Activated B cell treated with CpG ODN at 0.5 μM for 24 hours (primary cell): ENCODE measurements at regions not wholly inside any gene's neighbourhood (a gene's known extent, or its start where the extent isn't known, plus 50 kb on each side); places are given as distances from the start of the nearest gene placed in this dataset.

Experiments
- ATAC-seq: fragments of 200-7000 bp; cut with Tn5 transposase; one replicate; pipeline ENCODE4 v1.10.0; 2021; ENCODE audit warnings: low read depth, mild to moderate bottlenecking, moderate library complexity
- CTCF ChIA-PET: fragments of 350-600 bp; sonication (Branson Sonifier 250); formaldehyde crosslinking; loops from one replicate; lab custom pipeline; 2021; ENCODE audit warnings: antibody characterized with exemption; lab: Charles Lee
- POLR2A ChIA-PET: fragments of 350-600 bp; sonication (Branson Sonifier 250); formaldehyde crosslinking; loops from one replicate; lab custom pipeline; 2021; ENCODE audit warnings: antibody characterized with exemption; lab: Charles Lee
- DNase-seq: peaks from one replicate; pipeline ENCODE4 v3.0.0; 2022
- H3K27ac Mint-ChIP-seq: one replicate; pipeline ENCODE4 v1.8.0; 2020; ENCODE audit warnings: mixed read lengths
- H3K27me3 Mint-ChIP-seq: one replicate; pipeline ENCODE4 v1.8.0; 2021; ENCODE audit warnings: mixed read lengths
- H3K36me3 Mint-ChIP-seq: one replicate; pipeline ENCODE4 v1.8.0; 2021; ENCODE audit warnings: low read depth, mixed read lengths
- H3K4me1 Mint-ChIP-seq: one replicate; pipeline ENCODE4 v1.8.0; 2021; ENCODE audit warnings: mixed read lengths
- H3K4me3 Mint-ChIP-seq: one replicate; pipeline ENCODE4 v1.8.0; 2020; ENCODE audit warnings: mild to moderate bottlenecking, mixed read lengths
- H3K9me3 Mint-ChIP-seq: one replicate; pipeline ENCODE4 v1.8.0; 2020; ENCODE audit warnings: mixed read lengths
- intact Hi-C: fragments of 100-400 bp; cut with micrococcal nuclease; formaldehyde crosslinking; loops from one replicate; pipeline ENCODE4 v1.15.1; 2024
- TF ChIP-seq, protein P1 (sequence below): fragments of 200-600 bp; IDR thresholded peaks from one replicate; pipeline ENCODE4 v1.8.0; 2022; ENCODE audit warnings: antibody characterized with exemption, mild to moderate bottlenecking

DNA sequence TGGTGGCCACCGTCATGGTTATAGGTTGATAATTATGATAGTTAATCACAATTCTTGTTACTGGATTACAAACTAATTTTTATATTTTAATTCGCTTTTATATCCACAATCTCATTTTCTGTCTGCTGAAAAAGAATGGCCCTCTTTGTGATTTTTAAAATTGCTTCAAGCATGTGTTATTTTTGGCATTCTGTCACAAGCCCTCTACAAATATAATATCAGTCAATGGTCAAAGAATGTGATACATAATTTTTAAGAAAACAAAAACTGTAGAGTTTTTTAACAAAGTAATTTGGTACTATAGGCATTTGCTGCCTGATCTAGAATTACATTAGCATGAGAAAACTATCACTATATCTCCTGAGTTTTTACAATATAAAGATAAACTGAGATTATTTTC is 352.0 kb upstream of the TMTC1 start:
- Mint-ChIP-seq H3K27ac (no peak overlapping the region), H3K4me3 (no peak overlapping the region), H3K4me1 (no peaks in the 10 kb centered on the region), H3K36me3 (no peaks in the 10 kb centered on the region), H3K9me3 (peaks cover 12% of the 10 kb centered on the region), H3K27me3 (no peaks in the 10 kb centered on the region)
- ChIA-PET POLR2A (no interaction called here), CTCF (no interaction called here)
- no peak for ATAC-seq
- DNase-seq: no peak
- intact Hi-C loops: no loop called here
- TF ChIP-seq, protein P1, sequence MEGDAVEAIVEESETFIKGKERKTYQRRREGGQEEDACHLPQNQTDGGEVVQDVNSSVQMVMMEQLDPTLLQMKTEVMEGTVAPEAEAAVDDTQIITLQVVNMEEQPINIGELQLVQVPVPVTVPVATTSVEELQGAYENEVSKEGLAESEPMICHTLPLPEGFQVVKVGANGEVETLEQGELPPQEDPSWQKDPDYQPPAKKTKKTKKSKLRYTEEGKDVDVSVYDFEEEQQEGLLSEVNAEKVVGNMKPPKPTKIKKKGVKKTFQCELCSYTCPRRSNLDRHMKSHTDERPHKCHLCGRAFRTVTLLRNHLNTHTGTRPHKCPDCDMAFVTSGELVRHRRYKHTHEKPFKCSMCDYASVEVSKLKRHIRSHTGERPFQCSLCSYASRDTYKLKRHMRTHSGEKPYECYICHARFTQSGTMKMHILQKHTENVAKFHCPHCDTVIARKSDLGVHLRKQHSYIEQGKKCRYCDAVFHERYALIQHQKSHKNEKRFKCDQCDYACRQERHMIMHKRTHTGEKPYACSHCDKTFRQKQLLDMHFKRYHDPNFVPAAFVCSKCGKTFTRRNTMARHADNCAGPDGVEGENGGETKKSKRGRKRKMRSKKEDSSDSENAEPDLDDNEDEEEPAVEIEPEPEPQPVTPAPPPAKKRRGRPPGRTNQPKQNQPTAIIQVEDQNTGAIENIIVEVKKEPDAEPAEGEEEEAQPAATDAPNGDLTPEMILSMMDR: no peak

DNA sequence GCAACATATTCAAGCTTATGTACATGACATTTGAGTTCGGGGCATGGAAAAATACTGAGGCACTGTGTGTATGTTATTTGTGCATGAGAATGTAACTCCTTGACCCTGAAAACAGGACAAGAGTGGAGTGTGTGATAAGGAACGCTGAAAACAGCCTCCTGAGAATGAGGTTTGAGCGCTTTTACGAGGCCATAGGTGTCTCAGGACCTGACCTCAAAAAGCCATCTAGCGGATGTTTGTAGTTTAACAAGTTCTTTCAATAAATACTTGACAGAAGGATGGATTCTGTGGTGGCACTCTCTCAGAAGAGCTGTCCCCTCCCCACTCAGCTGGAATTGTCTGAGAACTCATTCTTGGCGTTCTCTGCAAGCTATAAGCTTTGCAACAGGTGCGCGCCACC is 350.5 kb upstream of the TMTC1 start:
- no peaks in the 10 kb centered on the region for H3K27me3 Mint-ChIP-seq
- intact Hi-C loops: no loop called here
- no peaks in the 10 kb centered on the region for H3K4me1 Mint-ChIP-seq
- H3K9me3 Mint-ChIP-seq: peaks cover 9% of the 10 kb centered on the region
- ChIA-PET POLR2A (no interaction called here), CTCF (no interaction called here)
- DNase-seq (no peak), ATAC-seq (no peak)
- no peak overlapping the region for H3K27ac Mint-ChIP-seq
- TF ChIP-seq, protein P1: no peak
- no peak overlapping the region for H3K4me3 Mint-ChIP-seq
- no peaks in the 10 kb centered on the region for H3K36me3 Mint-ChIP-seq

DNA sequence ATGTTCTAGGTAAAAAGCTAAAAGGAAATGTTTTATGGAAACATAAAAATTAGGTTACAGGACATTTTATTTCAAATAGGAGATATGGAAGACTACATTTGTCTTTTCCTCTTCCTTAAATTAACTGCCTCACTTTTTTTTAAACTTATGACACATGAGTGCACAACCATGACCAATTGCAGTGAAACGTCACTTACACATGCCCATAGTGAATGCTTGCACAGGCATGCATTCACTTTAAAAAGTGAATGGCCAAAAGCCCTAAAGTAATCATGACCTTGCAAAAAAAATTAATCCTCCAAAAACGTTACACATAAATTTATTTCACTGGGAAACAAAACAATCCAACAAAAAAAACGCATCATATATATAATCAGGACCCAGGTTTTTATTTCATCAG is 343.2 kb upstream of the TMTC1 start:
- no peak for ATAC-seq
- ChIA-PET POLR2A (no interaction called here), CTCF (no interaction called here)
- Mint-ChIP-seq H3K4me1 (no peaks in the 10 kb centered on the region), H3K27ac (no peak overlapping the region), H3K4me3 (no peak overlapping the region), H3K36me3 (no peaks in the 10 kb centered on the region), H3K27me3 (no peaks in the 10 kb centered on the region), H3K9me3 (peaks cover 7% of the 10 kb centered on the region)
- DNase-seq: no peak
- intact Hi-C loops: no loop called here
- TF ChIP-seq, protein P1: no peak

DNA sequence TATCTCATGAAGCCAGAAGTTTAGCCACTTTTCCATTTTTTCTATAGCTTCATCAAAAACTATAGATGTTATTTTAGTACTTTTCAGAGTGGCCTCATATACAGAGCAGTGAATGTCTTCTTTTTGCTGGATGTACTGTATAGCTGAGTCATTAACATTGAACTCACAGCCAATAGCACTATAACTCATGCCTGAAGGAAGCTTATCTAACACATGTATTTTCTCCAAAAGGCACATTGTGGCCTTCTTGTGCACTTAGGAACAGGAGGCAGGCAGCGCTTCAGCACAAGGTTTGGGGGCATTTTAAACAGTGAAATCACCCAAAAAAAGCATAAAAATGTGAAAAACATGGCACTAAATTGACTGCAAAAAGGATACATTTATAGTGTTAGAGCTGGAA is 336.8 kb upstream of the TMTC1 start:
- Mint-ChIP-seq H3K4me1 (no peaks in the 10 kb centered on the region), H3K9me3 (peaks cover 5% of the 10 kb centered on the region), H3K27ac (no peak overlapping the region), H3K27me3 (no peaks in the 10 kb centered on the region), H3K4me3 (no peak overlapping the region), H3K36me3 (no peaks in the 10 kb centered on the region)
- TF ChIP-seq, protein P1: no peak
- DNase-seq: no peak
- ChIA-PET CTCF (no interaction called here), POLR2A (no interaction called here)
- intact Hi-C loops: no loop called here
- no peak for ATAC-seq

DNA sequence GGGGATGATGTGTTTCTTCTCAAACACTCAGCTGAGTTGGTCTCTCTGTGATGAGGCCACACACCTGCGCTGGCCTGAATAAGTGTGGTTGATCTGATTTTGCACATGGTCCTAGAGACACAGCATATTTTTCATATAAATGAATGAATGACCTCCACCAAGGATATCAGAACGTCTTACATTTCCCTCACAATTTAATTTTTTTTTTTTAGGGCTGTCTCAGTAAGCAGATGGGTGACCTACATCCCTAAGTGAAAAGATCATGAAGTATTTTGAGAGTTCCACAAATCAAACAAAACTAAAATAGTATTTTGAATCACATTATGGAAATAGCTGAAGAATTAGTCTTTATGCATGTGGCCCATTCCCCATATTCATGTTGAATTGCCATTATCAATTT is 333.7 kb upstream of the TMTC1 start:
- intact Hi-C loops: no loop called here
- ATAC-seq: no peak
- TF ChIP-seq, protein P1: no peak
- CTCF ChIA-PET: no interaction called here
- Mint-ChIP-seq H3K36me3 (no peaks in the 10 kb centered on the region), H3K4me1 (no peaks in the 10 kb centered on the region), H3K27me3 (no peaks in the 10 kb centered on the region), H3K4me3 (no peak overlapping the region), H3K27ac (no peak overlapping the region), H3K9me3 (peaks cover 5% of the 10 kb centered on the region)
- DNase-seq: no peak
- POLR2A ChIA-PET: no interaction called here
